ENCODE measurements at regions not wholly inside any gene's neighbourhood (a gene's known extent, or its start where the extent isn't known, plus 50 kb on each side); places are given as distances from the start of the nearest gene placed in this dataset.

GRCh38 chr6:153435787-153436186 lies 304.7 kb upstream of the RGS17 start:
- no peaks in the 10 kb centered on the region for H3K9me1 ChIP-seq (ENCODE audit: control insufficient read depth, insufficient read depth, low read length)
- no TSS peak for BruUV-seq (replicated peaks)
- no peak overlapping the region for H3K27ac ChIP-seq (ENCODE audit: extremely low read depth, low read depth, low read length)
- no peak overlapping the region for H3K9ac ChIP-seq (ENCODE audit: insufficient read depth in 1 of 2, low read depth in 2 of 2, low read length in 2 of 2)
- FAIRE-seq = peak; percentile 62
- no peaks in the 10 kb centered on the region for H3K36me3 ChIP-seq (ENCODE audit: control insufficient read depth, insufficient read depth, low read length)
- H3K79me2 ChIP-seq (ENCODE audit: control insufficient read depth, insufficient read depth, low read length) = no peaks in the 10 kb centered on the region
- no peak for DNase-seq (ENCODE audit: extremely low read depth in 1 of 4, low spot score in 3 of 4)
- in situ Hi-C loops (cut with MboI) = no loop called here
- no peak overlapping the region for H3K4me3 ChIP-seq
- H3K4me1 ChIP-seq (replicated peaks in 1 of 2; ENCODE audit: control insufficient read depth in 2 of 2, insufficient read depth in 2 of 2, low read length in 2 of 2) = no peaks in the 10 kb centered on the region
- POLR2A ChIA-PET = no interaction called here
- CTCF ChIA-PET (ENCODE audit: low intra/inter-chr PET ratio) = no interaction called here
- ATAC-seq = no peak
- intact Hi-C loops (cut with micrococcal nuclease) = no loop called here
- TF ChIP-seq ZNF316 (IDR thresholded peaks at IDR 0.05) (no peak), TAL1 (IDR thresholded peaks at IDR 0.05) (no peak), USF2 (CRISPR knock-in tag; IDR thresholded peaks at IDR 0.05) (no peak), NFATC3 (IDR thresholded peaks at IDR 0.05) (no peak), PRDM10 (IDR thresholded peaks at IDR 0.05; ENCODE audit: partially characterized antibody) (no peak), CEBPB (tag; IDR thresholded peaks at IDR 0.05) (no peak), ELF1 (tag; IDR thresholded peaks at IDR 0.05) (no peak)
- TF ChIP-seq, protein P1, sequence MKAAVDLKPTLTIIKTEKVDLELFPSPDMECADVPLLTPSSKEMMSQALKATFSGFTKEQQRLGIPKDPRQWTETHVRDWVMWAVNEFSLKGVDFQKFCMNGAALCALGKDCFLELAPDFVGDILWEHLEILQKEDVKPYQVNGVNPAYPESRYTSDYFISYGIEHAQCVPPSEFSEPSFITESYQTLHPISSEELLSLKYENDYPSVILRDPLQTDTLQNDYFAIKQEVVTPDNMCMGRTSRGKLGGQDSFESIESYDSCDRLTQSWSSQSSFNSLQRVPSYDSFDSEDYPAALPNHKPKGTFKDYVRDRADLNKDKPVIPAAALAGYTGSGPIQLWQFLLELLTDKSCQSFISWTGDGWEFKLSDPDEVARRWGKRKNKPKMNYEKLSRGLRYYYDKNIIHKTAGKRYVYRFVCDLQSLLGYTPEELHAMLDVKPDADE (conservative IDR thresholded peaks at IDR 0.05; ENCODE audit: control insufficient read depth, low read depth, low read length) = no peak
- H3K9me3 ChIP-seq (replicated peaks; ENCODE audit: control insufficient read depth, insufficient read depth, low read depth, low read length) = peaks cover 4% of the 10 kb centered on the region
- H3K4me2 ChIP-seq (ENCODE audit: insufficient read depth, low read length) = no peak overlapping the region
- no peak overlapping the region for H2AFZ ChIP-seq (ENCODE audit: low read depth, low read length)
- no peaks in the 10 kb centered on the region for H4K20me1 ChIP-seq (replicated peaks; ENCODE audit: control insufficient read depth, insufficient read depth, low read length)
- no peaks in the 10 kb centered on the region for H3K27me3 ChIP-seq (ENCODE audit: control insufficient read depth in 2 of 2, insufficient read depth in 2 of 2, low read length in 2 of 2)
